SJSA1 (cell line): ENCODE measurements at regions not wholly inside any gene's neighbourhood (a gene's known extent, or its start where the extent isn't known, plus 50 kb on each side); places are given as distances from the start of the nearest gene placed in this dataset.
A peak's percentile ranks its signal among the peaks of the same experiment; 100 is the strongest.

ENCODE experiments used
- DNase-seq, 2 experiments: peaks; one replicate each; pipeline ENCODE4 v3.0.0-alpha.2; 2015 to 2020; ENCODE audit warnings: low spot score in 2 of 2, low read depth in 1 of 2
- H3K27ac ChIP-seq: fragments of 250-450 bp; sonication (Bioruptor Pico); 2 replicates; pipeline ENCODE4 v1.5.1; 2020; ENCODE audit warnings: mild to moderate bottlenecking, moderate library complexity
- H3K27me3 ChIP-seq: fragments of 250-450 bp; sonication (Bioruptor Pico); replicated peaks from 2 replicates; pipeline ENCODE4 v1.5.1; 2020; ENCODE audit warnings: mild to moderate bottlenecking, moderate library complexity
- H3K36me3 ChIP-seq: fragments of 250-450 bp; sonication (Bioruptor Pico); 2 replicates; pipeline ENCODE4 v1.5.1; 2020; ENCODE audit warnings: mild to moderate bottlenecking
- H3K4me1 ChIP-seq: fragments of 250-450 bp; sonication (Bioruptor Pico); replicated peaks from 2 replicates; pipeline ENCODE4 v1.6.1; 2021; ENCODE audit warnings: mild to moderate bottlenecking
- H3K4me3 ChIP-seq: fragments of 250-450 bp; sonication (Bioruptor Pico); 2 replicates; pipeline ENCODE4 v1.5.1; 2020; ENCODE audit warnings: mild to moderate bottlenecking
- H3K9me3 ChIP-seq: fragments of 250-450 bp; sonication (Bioruptor Pico); replicated peaks from 2 replicates; pipeline ENCODE4 v1.5.1; 2020; ENCODE audit warnings: mild to moderate bottlenecking

DNA sequence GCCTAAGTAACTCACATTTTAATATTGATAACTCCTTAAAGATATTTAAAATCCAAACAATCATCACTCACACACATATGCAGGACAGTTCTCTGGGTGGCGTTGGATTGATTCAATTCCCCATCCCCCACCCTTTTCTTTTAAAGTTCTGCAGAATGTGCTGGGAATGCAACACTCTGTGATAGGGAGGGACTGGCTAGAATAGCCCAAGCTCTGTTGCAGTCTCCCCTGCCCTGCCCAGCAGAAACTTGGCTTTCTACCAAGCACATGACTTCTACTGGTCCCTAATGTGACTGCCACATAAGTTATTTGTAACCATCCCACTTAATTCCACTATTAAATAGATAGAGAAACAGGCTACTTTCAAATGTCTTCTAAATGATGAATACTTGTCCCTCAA, 55.2 kb downstream of the TWIST1 start:
- H3K36me3 ChIP-seq: no peaks in the 10 kb centered on the region
- no peaks in the 10 kb centered on the region for H3K27me3 ChIP-seq
- H3K4me3 ChIP-seq: no peak overlapping the region
- DNase-seq: no peak
- peaks cover 30% of the 10 kb centered on the region for H3K4me1 ChIP-seq
- no peak overlapping the region for H3K27ac ChIP-seq
- H3K9me3 ChIP-seq: no peaks in the 10 kb centered on the region

DNA sequence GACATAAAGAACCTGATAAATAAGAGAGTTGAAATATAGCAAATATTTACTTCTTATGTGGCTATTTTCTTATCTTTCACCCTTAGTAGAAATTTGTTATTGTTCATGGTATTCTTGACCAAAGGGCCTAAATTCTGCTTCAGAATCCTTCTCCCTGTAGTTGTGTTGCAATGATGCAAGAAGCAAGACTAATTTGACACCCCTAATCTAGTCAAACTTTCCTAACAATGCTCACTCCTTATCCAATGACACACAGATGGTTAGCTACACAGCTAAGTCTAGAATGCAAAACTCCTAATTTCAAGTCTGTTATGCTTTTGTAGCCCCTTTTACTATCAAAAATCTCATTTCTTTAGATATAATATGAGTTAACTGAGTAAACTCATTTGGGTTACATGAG, 56.1 kb downstream of the TWIST1 start:
- Histone ChIP-seq H3K27ac (peak overlapping the region; percentile 46), H3K4me3 (no peak overlapping the region), H3K9me3 (no peaks in the 10 kb centered on the region), H3K27me3 (no peaks in the 10 kb centered on the region), H3K4me1 (peaks cover 29% of the 10 kb centered on the region), H3K36me3 (no peaks in the 10 kb centered on the region)
- no peak for DNase-seq

GRCh38 chr7:19060761-19061259, 56.6 kb downstream of the TWIST1 start:
- DNase-seq: peak in 1 of 2 experiments; percentile 86
- peak overlapping the region; percentile 46 for H3K27ac ChIP-seq

DNA sequence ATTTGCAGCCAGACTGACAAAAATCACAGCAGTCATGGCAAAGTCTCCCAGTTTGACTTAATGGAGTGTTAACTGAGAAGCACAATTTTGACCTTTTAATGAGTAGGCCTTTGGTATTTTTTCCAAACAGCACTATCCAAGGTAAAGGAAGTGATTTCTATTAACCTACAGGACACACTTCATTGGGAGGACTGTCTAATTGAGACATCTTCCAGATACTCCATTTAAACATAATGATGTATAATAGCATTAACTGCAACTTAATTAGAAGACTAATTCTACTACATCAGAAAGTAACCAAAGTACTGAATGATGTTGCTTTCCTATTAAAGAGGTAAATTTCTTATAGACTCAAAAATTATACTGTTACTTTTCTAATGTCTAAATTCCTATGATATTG, 61.1 kb downstream of the TWIST1 start:
- no peak for DNase-seq
- no peaks in the 10 kb centered on the region for H3K27me3 ChIP-seq
- no peaks in the 10 kb centered on the region; the same call in 1 of the 2 replicates for H3K36me3 ChIP-seq
- H3K4me1 ChIP-seq: peaks cover 11% of the 10 kb centered on the region
- H3K27ac ChIP-seq: no peak overlapping the region
- no peak overlapping the region for H3K4me3 ChIP-seq
- no peaks in the 10 kb centered on the region for H3K9me3 ChIP-seq

More at GRCh38 chr7:19060761-19061259, 56.6 kb downstream of the TWIST1 start:
- H3K9me3 ChIP-seq: no peaks in the 10 kb centered on the region
- no peaks in the 10 kb centered on the region for H3K36me3 ChIP-seq
- no peaks in the 10 kb centered on the region for H3K27me3 ChIP-seq
- peaks cover 24% of the 10 kb centered on the region for H3K4me1 ChIP-seq
- H3K4me3 ChIP-seq: no peak overlapping the region
